Activated naive CD8-positive, alpha-beta T cell (primary cell): ENCODE measurements at regions not wholly inside any gene's neighbourhood (a gene's known extent, or its start where the extent isn't known, plus 50 kb on each side); places are given as distances from the start of the nearest gene placed in this dataset.

Experiments used
- H3K27ac Mint-ChIP-seq: one replicate; pipeline ENCODE4 v1.8.0; 2021; ENCODE audit warnings: mixed read lengths
- H3K27me3 Mint-ChIP-seq: one replicate; pipeline ENCODE4 v1.8.0; 2021; ENCODE audit warnings: mixed read lengths
- H3K36me3 Mint-ChIP-seq: one replicate; pipeline ENCODE4 v1.8.0; 2021; ENCODE audit warnings: mixed read lengths
- H3K4me1 Mint-ChIP-seq: one replicate; pipeline ENCODE4 v1.8.0; 2021; ENCODE audit warnings: low read depth, mixed read lengths
- H3K4me3 Mint-ChIP-seq: one replicate; pipeline ENCODE4 v1.8.0; 2021; ENCODE audit warnings: mild to moderate bottlenecking, mixed read lengths
- H3K9me3 Mint-ChIP-seq: one replicate; pipeline ENCODE4 v1.8.0; 2021; ENCODE audit warnings: low read depth, mixed read lengths

- Mint-ChIP-seq H3K9me3 (no peaks in the 10 kb centered on the region), H3K27ac (no peak overlapping the region), H3K4me1 (no peaks in the 10 kb centered on the region), H3K4me3 (no peak overlapping the region), H3K27me3 (peaks cover 1% of the 10 kb centered on the region), H3K36me3 (no peaks in the 10 kb centered on the region)
Observed at GRCh38 chr3:174424656-174425055, 434.5 kb upstream of the NAALADL2 start.

GRCh38 chr3:174425422-174425821 lies 433.7 kb upstream of the NAALADL2 start:
- no peak overlapping the region for H3K4me3 Mint-ChIP-seq
- H3K9me3 Mint-ChIP-seq: no peaks in the 10 kb centered on the region
- H3K4me1 Mint-ChIP-seq: no peaks in the 10 kb centered on the region
- peaks cover 1% of the 10 kb centered on the region for H3K27me3 Mint-ChIP-seq
- no peak overlapping the region for H3K27ac Mint-ChIP-seq
- H3K36me3 Mint-ChIP-seq: no peaks in the 10 kb centered on the region

GRCh38 chr3:174430986-174431385 lies 428.1 kb upstream of the NAALADL2 start:
- Mint-ChIP-seq H3K4me3 (no peak overlapping the region), H3K9me3 (no peaks in the 10 kb centered on the region), H3K27ac (no peak overlapping the region), H3K4me1 (no peaks in the 10 kb centered on the region), H3K27me3 (peaks cover 3% of the 10 kb centered on the region), H3K36me3 (no peaks in the 10 kb centered on the region)

GRCh38 chr3:174431717-174432116 lies 427.4 kb upstream of the NAALADL2 start:
- no peak overlapping the region for H3K27ac Mint-ChIP-seq
- H3K27me3 Mint-ChIP-seq: peaks cover 3% of the 10 kb centered on the region
- no peaks in the 10 kb centered on the region for H3K4me1 Mint-ChIP-seq
- no peaks in the 10 kb centered on the region for H3K9me3 Mint-ChIP-seq
- H3K36me3 Mint-ChIP-seq: no peaks in the 10 kb centered on the region
- H3K4me3 Mint-ChIP-seq: no peak overlapping the region

- peaks cover 9% of the 10 kb centered on the region for H3K27me3 Mint-ChIP-seq
- no peaks in the 10 kb centered on the region for H3K36me3 Mint-ChIP-seq
- H3K27ac Mint-ChIP-seq: no peak overlapping the region
- no peak overlapping the region for H3K4me3 Mint-ChIP-seq
- H3K9me3 Mint-ChIP-seq: no peaks in the 10 kb centered on the region
- peaks cover 6% of the 10 kb centered on the region for H3K4me1 Mint-ChIP-seq
Observed at GRCh38 chr3:174436367-174436766, 422.8 kb upstream of the NAALADL2 start.

GRCh38 chr3:174438501-174439145 lies 420.5 kb upstream of the NAALADL2 start:
- peaks cover 13% of the 10 kb centered on the region for H3K4me1 Mint-ChIP-seq
- H3K4me3 Mint-ChIP-seq: no peak overlapping the region
- H3K9me3 Mint-ChIP-seq: no peaks in the 10 kb centered on the region
- peaks cover 11% of the 10 kb centered on the region for H3K27me3 Mint-ChIP-seq
- H3K27ac Mint-ChIP-seq: no peak overlapping the region
- H3K36me3 Mint-ChIP-seq: no peaks in the 10 kb centered on the region

- peak overlapping the region; percentile 75 for H3K4me3 Mint-ChIP-seq
- H3K4me1 Mint-ChIP-seq: peaks cover 13% of the 10 kb centered on the region
- no peaks in the 10 kb centered on the region for H3K9me3 Mint-ChIP-seq
- H3K36me3 Mint-ChIP-seq: no peaks in the 10 kb centered on the region
- H3K27ac Mint-ChIP-seq: no peak overlapping the region
- H3K27me3 Mint-ChIP-seq: peaks cover 11% of the 10 kb centered on the region
Observed at GRCh38 chr3:174439331-174440252, 419.5 kb upstream of the NAALADL2 start.

GRCh38 chr3:174440253-174440701 lies 418.9 kb upstream of the NAALADL2 start:
- Mint-ChIP-seq H3K4me3 (peak overlapping the region; percentile 75), H3K27ac (no peak overlapping the region), H3K36me3 (no peaks in the 10 kb centered on the region), H3K27me3 (peaks cover 11% of the 10 kb centered on the region), H3K4me1 (peaks cover 13% of the 10 kb centered on the region), H3K9me3 (no peaks in the 10 kb centered on the region)

GRCh38 chr3:174440741-174441587 lies 418.2 kb upstream of the NAALADL2 start:
- H3K36me3 Mint-ChIP-seq: no peaks in the 10 kb centered on the region
- peak overlapping the region; percentile 90 for H3K4me3 Mint-ChIP-seq
- H3K27ac Mint-ChIP-seq: peak overlapping the region; percentile 84
- peaks cover 11% of the 10 kb centered on the region for H3K27me3 Mint-ChIP-seq
- peaks cover 13% of the 10 kb centered on the region for H3K4me1 Mint-ChIP-seq
- H3K9me3 Mint-ChIP-seq: no peaks in the 10 kb centered on the region

- Mint-ChIP-seq H3K9me3 (no peaks in the 10 kb centered on the region), H3K27me3 (peaks cover 11% of the 10 kb centered on the region), H3K27ac (peak overlapping the region; percentile 84), H3K4me3 (peak overlapping the region; percentile 90), H3K4me1 (peaks cover 13% of the 10 kb centered on the region), H3K36me3 (no peaks in the 10 kb centered on the region)
Observed at GRCh38 chr3:174441588-174442301, 417.4 kb upstream of the NAALADL2 start.

- Mint-ChIP-seq H3K27ac (no peak overlapping the region), H3K27me3 (peaks cover 11% of the 10 kb centered on the region), H3K36me3 (no peaks in the 10 kb centered on the region), H3K4me3 (peak overlapping the region; percentile 90), H3K9me3 (no peaks in the 10 kb centered on the region), H3K4me1 (peaks cover 13% of the 10 kb centered on the region)
Observed at GRCh38 chr3:174442302-174442682, 416.8 kb upstream of the NAALADL2 start.

- no peaks in the 10 kb centered on the region for H3K9me3 Mint-ChIP-seq
- H3K4me1 Mint-ChIP-seq: peaks cover 13% of the 10 kb centered on the region
- no peaks in the 10 kb centered on the region for H3K36me3 Mint-ChIP-seq
- peaks cover 9% of the 10 kb centered on the region for H3K27me3 Mint-ChIP-seq
- H3K27ac Mint-ChIP-seq: no peak overlapping the region
- no peak overlapping the region for H3K4me3 Mint-ChIP-seq
Observed at GRCh38 chr3:174444391-174444790, 414.7 kb upstream of the NAALADL2 start.

GRCh38 chr3:174457758-174458157 lies 401.4 kb upstream of the NAALADL2 start:
- H3K4me1 Mint-ChIP-seq: no peaks in the 10 kb centered on the region
- no peaks in the 10 kb centered on the region for H3K27me3 Mint-ChIP-seq
- H3K9me3 Mint-ChIP-seq: peaks cover 9% of the 10 kb centered on the region
- H3K27ac Mint-ChIP-seq: no peak overlapping the region
- no peak overlapping the region for H3K4me3 Mint-ChIP-seq
- H3K36me3 Mint-ChIP-seq: no peaks in the 10 kb centered on the region

GRCh38 chr3:174460831-174461230 lies 398.3 kb upstream of the NAALADL2 start:
- no peak overlapping the region for H3K4me3 Mint-ChIP-seq
- no peak overlapping the region for H3K27ac Mint-ChIP-seq

More at GRCh38 chr3:174460831-174461230, 398.3 kb upstream of the NAALADL2 start:
- Mint-ChIP-seq H3K36me3 (no peaks in the 10 kb centered on the region), H3K9me3 (peaks cover 4% of the 10 kb centered on the region), H3K27me3 (no peaks in the 10 kb centered on the region), H3K4me1 (no peaks in the 10 kb centered on the region)
